DLD1 (cell line): ENCODE measurements at regions not wholly inside any gene's neighbourhood (a gene's known extent, or its start where the extent isn't known, plus 50 kb on each side); places are given as distances from the start of the nearest gene placed in this dataset.
"Not testable (repeated sequence)": the region's sequence is repeated elsewhere in the genome, so short reads cannot be mapped to it uniquely, and the experiment has no call there.

Experiments
- in situ Hi-C: cut with HindIII; loops from 2 replicates; pipeline ENCODE4 v1.10.0; 2017; ENCODE audit warnings: low sequenced_read_pairs

- in situ Hi-C loops, result loop anchor here (5.0 kb wide), 1 partner anchor 210 kb away; no protein-coding TSS in a partner anchor
Observed at GRCh38 chr12:131227641-131228040, 273.9 kb downstream of the ADGRD1 start.

- in situ Hi-C loops, result loop anchor here (5.0 kb wide), 1 partner anchor 208 kb away; no protein-coding TSS in a partner anchor
Observed at GRCh38 chr12:131229079-131229425, 275.3 kb downstream of the ADGRD1 start.

GRCh38 chr12:131229426-131230339, 276.0 kb downstream of the ADGRD1 start:
- in situ Hi-C loops, result loop anchor here (5.0 kb wide), 1 partner anchor 208 kb away; no protein-coding TSS in a partner anchor

- in situ Hi-C loops, result no loop called here
Observed at GRCh38 chr12:131230340-131231031, 276.8 kb downstream of the ADGRD1 start.

GRCh38 chr12:131231032-131231980, 277.6 kb downstream of the ADGRD1 start:
- in situ Hi-C loops, result no loop called here

GRCh38 chr12:131232036-131232435, 278.3 kb downstream of the ADGRD1 start:
- in situ Hi-C loops, result no loop called here

- in situ Hi-C loops, result not testable (repeated sequence)
Observed at GRCh38 chr12:131232872-131233271, 279.2 kb downstream of the ADGRD1 start.

GRCh38 chr12:131233850-131234789, 280.4 kb downstream of the ADGRD1 start:
- in situ Hi-C loops, result not testable (repeated sequence)

GRCh38 chr12:131234841-131235271, 281.1 kb downstream of the ADGRD1 start:
- in situ Hi-C loops, result not testable (repeated sequence)

GRCh38 chr12:131235871-131236271, 282.2 kb downstream of the ADGRD1 start:
- in situ Hi-C loops, result no loop called here

GRCh38 chr12:131239384-131240094, 285.8 kb downstream of the ADGRD1 start:
- in situ Hi-C loops, result no loop called here

- in situ Hi-C loops, result no loop called here
Observed at GRCh38 chr12:131241517-131241916, 287.8 kb downstream of the ADGRD1 start.

- in situ Hi-C loops, result no loop called here
Observed at GRCh38 chr12:131242741-131243496, 289.2 kb downstream of the ADGRD1 start.

GRCh38 chr12:131244157-131244688, 290.5 kb downstream of the ADGRD1 start:
- in situ Hi-C loops, result not testable (repeated sequence)

- in situ Hi-C loops, result not testable (repeated sequence)
Observed at GRCh38 chr12:131245161-131245560, 291.5 kb downstream of the ADGRD1 start.

GRCh38 chr12:131245564-131246355, 292.1 kb downstream of the ADGRD1 start:
- in situ Hi-C loops, result no loop called here
